HG03354 (cell line): ENCODE measurements at regions not wholly inside any gene's neighbourhood (a gene's known extent, or its start where the extent isn't known, plus 50 kb on each side); places are given as distances from the start of the nearest gene placed in this dataset.

Experiments used
- ATAC-seq: cut with Tn5 transposase; IDR thresholded peaks from one replicate; pipeline ENCODE4 v1.9.1; 2021; ENCODE audit warnings: mild to moderate bottlenecking; ENCODE audit not compliant: unreplicated experiment, poor library complexity, severe bottlenecking

DNA sequence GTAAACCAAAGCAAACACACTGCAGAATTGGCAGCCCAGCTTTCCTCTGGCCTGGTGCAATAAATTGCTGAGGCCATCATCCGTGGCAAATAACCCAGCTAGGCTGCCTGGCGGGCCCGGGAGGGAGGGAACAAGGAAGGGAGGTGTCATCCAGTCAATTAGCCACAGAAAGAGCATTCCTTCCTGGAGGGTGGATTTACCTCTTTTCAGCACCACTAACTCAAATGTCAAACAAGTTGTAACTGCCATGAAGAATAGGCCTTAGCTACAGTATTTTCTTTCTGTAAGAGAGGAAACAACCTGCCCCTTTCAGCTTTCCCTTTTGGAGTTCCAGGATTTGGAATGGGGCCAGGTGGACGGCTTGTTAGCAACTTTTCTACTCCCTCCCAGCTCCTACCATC is 163.8 kb upstream of the BDNF start:
- ATAC-seq, result no peak

- ATAC-seq, result no peak
Observed at GRCh38 chr11:27863637-27864036, 163.4 kb upstream of the BDNF start.

- no peak for ATAC-seq
Observed at GRCh38 chr11:27861706-27862430, 161.6 kb upstream of the BDNF start.

DNA sequence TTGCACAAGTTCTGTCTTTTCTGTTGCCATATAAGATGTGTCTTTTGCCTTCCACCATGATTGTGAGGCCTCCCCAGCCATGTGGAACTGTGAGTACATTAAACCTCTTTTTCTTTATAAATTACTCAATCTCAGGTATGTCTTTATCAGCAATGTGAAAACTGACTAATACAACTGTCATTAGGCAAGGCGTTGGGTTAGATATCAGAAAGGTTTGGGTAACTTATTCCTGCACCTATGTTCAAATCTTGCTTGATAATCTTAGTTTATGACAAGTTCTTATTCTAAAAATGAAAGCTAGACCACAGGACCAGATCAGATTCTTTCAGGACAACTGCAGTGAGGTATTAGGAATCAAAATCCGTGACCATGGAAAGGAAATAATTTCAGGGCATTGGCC is 160.6 kb upstream of the BDNF start:
- ATAC-seq, result no peak

DNA sequence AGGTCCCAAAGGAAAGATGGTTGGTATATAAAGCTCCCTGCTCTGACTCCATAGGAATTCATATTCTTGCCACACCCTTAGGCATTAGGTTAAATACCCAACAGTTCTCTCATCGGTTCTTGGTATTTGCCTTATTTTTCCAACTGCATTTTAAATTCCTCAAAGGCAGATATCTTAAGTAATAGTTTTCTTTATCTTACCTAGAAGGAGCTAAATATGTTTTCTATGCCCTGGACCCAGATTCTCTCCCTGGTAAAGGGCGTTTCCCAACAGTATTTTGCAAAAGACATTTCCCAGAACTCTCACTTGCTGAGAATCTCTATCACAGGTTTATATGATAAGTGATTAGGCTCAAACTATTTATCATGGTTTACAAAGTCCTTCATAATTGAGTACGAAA is 158.6 kb upstream of the BDNF start:
- ATAC-seq, result no peak

GRCh38 chr11:27857588-27857987 is 157.3 kb upstream of the BDNF start:
- no peak for ATAC-seq

DNA sequence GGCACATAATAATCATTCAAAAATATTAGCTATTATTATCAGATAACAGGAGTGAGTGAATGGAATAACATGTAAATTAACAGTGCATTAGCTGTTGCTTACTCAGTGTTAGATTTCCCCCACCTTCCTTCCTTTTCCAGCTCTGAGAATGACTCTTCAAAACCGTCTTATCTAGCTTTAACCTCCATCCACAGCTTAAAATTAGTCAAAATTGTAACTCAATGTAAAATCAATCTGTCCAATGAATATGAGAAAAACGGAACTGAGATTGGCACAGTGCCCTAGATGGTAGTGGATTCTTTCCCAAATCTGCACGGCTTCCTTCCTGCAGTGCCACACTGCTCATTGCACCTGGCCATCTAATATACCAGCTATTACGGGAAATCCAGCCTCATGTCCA is 156.8 kb upstream of the BDNF start:
- no peak for ATAC-seq

DNA sequence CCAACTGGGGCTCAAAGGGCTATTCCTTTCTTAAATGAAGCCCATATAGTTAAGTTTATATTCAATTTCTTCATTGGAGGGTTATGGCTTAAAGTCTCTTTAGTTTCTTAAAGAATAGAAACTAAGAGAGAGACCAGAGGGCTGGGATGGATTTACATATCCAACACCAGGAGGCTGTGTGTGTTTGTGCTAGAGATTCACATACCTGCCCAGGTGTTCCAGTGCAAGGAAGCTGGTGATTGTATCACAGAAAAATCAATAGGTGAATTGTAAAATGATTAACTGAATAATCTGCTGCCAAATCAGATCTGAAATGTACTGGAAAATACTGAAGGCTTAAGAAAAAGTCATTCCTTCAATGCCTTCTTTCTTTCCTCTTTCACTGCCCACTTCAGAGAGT is 148.2 kb upstream of the BDNF start:
- no peak for ATAC-seq

DNA sequence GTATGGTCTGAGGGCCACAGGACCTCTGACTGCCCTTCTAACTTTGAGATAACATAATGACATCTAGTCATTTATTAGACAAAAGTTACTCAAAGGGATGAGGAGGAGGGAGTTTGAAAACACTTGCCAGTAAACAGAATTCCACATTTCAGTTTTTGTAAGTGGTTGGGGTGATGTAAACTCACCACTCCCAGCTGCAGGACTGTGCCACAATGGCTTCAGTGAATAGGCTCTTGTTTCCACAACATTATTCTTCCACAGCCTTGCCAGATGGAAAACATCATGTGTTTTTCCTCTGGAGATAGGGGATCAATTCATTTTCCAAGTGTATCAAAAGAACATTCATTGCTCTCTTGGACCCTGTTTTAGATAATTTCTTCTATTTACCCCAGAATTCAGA is 147.2 kb upstream of the BDNF start:
- ATAC-seq, result no peak

GRCh38 chr11:27842290-27842689 is 142.0 kb upstream of the BDNF start:
- no peak for ATAC-seq

GRCh38 chr11:27841023-27841422 is 140.8 kb upstream of the BDNF start:
- ATAC-seq, result no peak

DNA sequence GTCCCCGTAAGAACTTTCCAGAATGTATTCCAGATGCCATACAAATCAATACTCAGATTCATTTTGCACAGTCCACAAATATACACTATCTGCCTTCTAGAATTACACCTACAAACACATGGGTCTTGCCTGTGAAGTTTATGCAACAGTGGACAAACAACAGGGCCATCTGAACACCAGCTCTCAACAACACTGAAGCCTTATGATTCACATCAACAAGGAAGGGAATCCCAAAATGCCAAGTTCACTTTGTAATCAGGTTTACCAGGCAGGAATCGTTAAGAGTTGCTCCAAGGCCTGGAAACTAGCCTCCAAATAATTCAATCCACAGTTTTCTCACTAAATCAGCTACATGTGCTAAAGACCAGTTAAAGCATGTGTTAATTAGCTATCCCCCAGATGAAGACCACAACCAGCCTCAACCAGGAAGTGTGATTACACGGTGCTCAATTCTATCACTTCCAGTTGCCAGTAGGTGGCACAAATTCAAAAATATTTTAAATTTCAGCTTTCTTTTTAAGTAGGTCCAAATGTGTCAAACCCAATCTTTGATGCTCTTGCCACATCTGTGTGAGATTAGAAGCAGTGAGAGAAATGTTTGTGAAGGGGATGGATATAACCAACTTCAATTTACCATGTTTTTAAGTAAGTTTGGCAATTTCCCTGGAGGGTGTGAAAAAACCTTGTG is 139.1 kb upstream of the BDNF start:
- ATAC-seq, result no peak

GRCh38 chr11:27838674-27839073 is 138.4 kb upstream of the BDNF start:
- no peak for ATAC-seq

DNA sequence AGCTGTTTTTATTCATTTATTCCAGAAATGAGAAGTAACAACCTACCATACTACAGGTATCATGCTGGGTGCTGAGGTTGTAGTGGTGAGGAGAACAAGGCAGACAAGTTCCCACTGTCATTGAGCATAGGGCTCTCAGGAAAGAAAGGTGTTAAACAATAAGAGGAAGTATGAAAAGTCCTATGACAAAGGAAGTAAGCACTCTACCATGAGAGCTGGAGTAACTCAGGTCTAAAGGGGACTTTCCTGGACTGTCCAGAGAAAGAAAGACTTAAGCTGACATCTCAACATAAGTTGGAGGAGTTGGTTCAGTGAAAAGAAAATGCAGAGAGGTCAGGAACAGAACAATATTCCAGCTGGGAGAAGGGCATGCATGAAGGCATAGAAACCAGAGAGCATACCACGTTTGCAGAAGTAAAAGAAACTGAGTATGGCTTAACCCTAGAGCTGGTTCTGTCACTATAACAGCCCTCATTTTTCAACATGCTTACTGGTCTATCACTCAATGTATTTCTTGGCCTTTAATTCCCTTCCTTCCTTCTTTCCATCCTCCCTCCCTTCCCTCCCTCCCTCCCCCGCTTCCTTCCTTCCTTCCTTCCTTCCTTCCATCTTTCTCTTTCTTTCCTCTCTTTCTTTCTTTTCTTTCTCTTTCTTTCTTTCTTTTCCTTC is 137.8 kb upstream of the BDNF start:
- peak; percentile 79 for ATAC-seq

- no peak for ATAC-seq
Observed at GRCh38 chr11:27830206-27830605, 130.0 kb upstream of the BDNF start.

- no peak for ATAC-seq
Observed at GRCh38 chr11:27820249-27820648, 120.0 kb upstream of the BDNF start.

GRCh38 chr11:27816197-27816596 is 115.9 kb upstream of the BDNF start:
- ATAC-seq, result no peak

DNA sequence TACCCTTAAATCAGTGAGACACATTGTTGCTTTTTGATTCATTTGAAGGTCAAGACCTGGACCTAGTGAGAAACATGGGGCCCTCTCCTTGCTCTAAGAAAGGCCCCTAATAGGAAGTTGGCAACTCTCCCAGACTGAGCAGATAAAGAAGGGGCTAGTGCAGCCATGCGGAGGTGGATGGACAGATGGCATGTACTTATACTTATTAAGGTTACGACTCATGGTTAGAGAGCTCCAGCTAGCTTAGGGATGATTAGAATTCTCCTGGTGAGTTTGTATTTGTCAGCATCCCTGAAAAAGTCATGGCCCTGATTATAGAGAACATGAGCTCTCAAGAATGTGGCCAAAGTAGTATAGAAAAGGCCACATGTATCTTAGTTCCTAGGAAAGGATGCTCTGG is 112.1 kb upstream of the BDNF start:
- no peak for ATAC-seq

DNA sequence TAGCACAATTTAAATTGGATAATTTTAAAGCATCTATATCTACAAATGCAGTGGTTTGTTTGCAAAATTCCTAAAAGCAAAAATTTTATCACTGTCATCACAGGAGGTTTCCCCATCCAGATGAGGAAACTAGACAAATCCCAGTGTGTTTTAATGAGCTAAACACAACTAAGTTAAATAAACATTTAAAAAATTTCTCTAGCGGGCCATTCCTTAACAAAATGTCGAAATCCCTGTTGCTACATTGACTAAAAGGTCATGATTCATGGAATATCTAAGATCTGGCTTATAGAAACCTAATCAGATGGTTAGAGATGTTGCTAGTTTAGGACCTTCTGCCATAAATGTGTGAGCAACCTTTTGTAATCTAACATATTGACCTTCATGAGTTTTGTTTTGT is 107.3 kb upstream of the BDNF start:
- no peak for ATAC-seq

GRCh38 chr11:27806122-27806521 is 105.9 kb upstream of the BDNF start:
- no peak for ATAC-seq
